ENCODE measurements at regions not wholly inside any gene's neighbourhood (a gene's known extent, or its start where the extent isn't known, plus 50 kb on each side); places are given as distances from the start of the nearest gene placed in this dataset.

GRCh38 chr10:120400601-120401000 lies 56.4 kb upstream of the PLPP4 start:
- Mint-ChIP-seq H3K27ac (no peak overlapping the region), H3K9me3 (no peaks in the 10 kb centered on the region), H3K4me1 (ENCODE audit: low read depth) (no peaks in the 10 kb centered on the region), H3K36me3 (ENCODE audit: low read depth) (no peaks in the 10 kb centered on the region), H3K27me3 (no peaks in the 10 kb centered on the region), H3K4me3 (no peak overlapping the region)
- DNase-seq (no peak), ATAC-seq (no peak)
- POLR2A ChIA-PET: no interaction called here
- TF ChIP-seq CTCF (IDR thresholded peaks at IDR 0.05): no peak
- intact Hi-C loops (cut with micrococcal nuclease): no loop called here
- CTCF ChIA-PET: no interaction called here

GRCh38 chr10:120402147-120402766 lies 54.8 kb upstream of the PLPP4 start:
- ATAC-seq: no peak
- no peak for TF ChIP-seq CTCF (IDR thresholded peaks at IDR 0.05)
- Mint-ChIP-seq H3K4me1 (ENCODE audit: low read depth) (no peaks in the 10 kb centered on the region), H3K36me3 (ENCODE audit: low read depth) (no peaks in the 10 kb centered on the region), H3K4me3 (no peak overlapping the region), H3K27me3 (no peaks in the 10 kb centered on the region), H3K9me3 (no peaks in the 10 kb centered on the region), H3K27ac (no peak overlapping the region)
- POLR2A ChIA-PET: no interaction called here
- no peak for DNase-seq
- intact Hi-C loops (cut with micrococcal nuclease): no loop called here
- CTCF ChIA-PET: no interaction called here

- DNase-seq (no peak), ATAC-seq (no peak)
- H3K27ac Mint-ChIP-seq: no peak overlapping the region
- no peak for TF ChIP-seq CTCF (IDR thresholded peaks at IDR 0.05)
- CTCF ChIA-PET: no interaction called here
- H3K4me1 Mint-ChIP-seq (ENCODE audit: low read depth): no peaks in the 10 kb centered on the region
- H3K36me3 Mint-ChIP-seq (ENCODE audit: low read depth): no peaks in the 10 kb centered on the region
- H3K27me3 Mint-ChIP-seq: no peaks in the 10 kb centered on the region
- H3K9me3 Mint-ChIP-seq: no peaks in the 10 kb centered on the region
- intact Hi-C loops (cut with micrococcal nuclease): no loop called here
- no peak overlapping the region for H3K4me3 Mint-ChIP-seq
- POLR2A ChIA-PET: no interaction called here
Measured at GRCh38 chr10:120403109-120403508, 53.9 kb upstream of the PLPP4 start.

- no peak for TF ChIP-seq CTCF (IDR thresholded peaks at IDR 0.05)
- DNase-seq: no peak
- Mint-ChIP-seq H3K27me3 (peaks cover 4% of the 10 kb centered on the region), H3K36me3 (ENCODE audit: low read depth) (no peaks in the 10 kb centered on the region), H3K9me3 (no peaks in the 10 kb centered on the region), H3K4me3 (no peak overlapping the region), H3K27ac (no peak overlapping the region), H3K4me1 (ENCODE audit: low read depth) (no peaks in the 10 kb centered on the region)
- ChIA-PET POLR2A (no interaction called here), CTCF (interaction anchor here (1.2 kb wide), 1 partner anchor 17 kb away, joined by 5 read pairs; no protein-coding TSS in a partner anchor)
- no peak for ATAC-seq
- intact Hi-C loops (cut with micrococcal nuclease): no loop called here
Measured at GRCh38 chr10:120406376-120406775, 50.7 kb upstream of the PLPP4 start.

All from activated CD8-positive, alpha-beta T cell treated with anti-CD3 and anti-CD28 coated beads for 36 hours (primary cell).